GM23338 (cell line): ENCODE measurements at regions not wholly inside any gene's neighbourhood (a gene's known extent, or its start where the extent isn't known, plus 50 kb on each side); places are given as distances from the start of the nearest gene placed in this dataset.

Source experiments
- EZH2 ChIP-seq: fragments of 200-600 bp; sonication (generic); IDR thresholded peaks from one replicate; pipeline ENCODE4 v1.8.0; 2017; ENCODE audit warnings: antibody characterized with exemption, mild to moderate bottlenecking, low read depth; ENCODE audit not compliant: unreplicated experiment
- JUNB ChIP-seq: IDR thresholded peaks from one replicate; pipeline ENCODE4 v1.6.1; 2016; ENCODE audit warnings: antibody characterized with exemption; ENCODE audit not compliant: unreplicated experiment
- POLR2AphosphoS5 ChIP-seq: IDR thresholded peaks from 2 replicates; pipeline ENCODE4 v1.6.1; 2016; ENCODE audit warnings: antibody characterized with exemption, low read depth
- STAT1 ChIP-seq: IDR thresholded peaks from one replicate; pipeline ENCODE4 v1.6.1; 2016; ENCODE audit warnings: antibody characterized with exemption; ENCODE audit not compliant: unreplicated experiment
- ZNF114 ChIP-seq: fragments of 250-450 bp; sonication (Bioruptor Pico); IDR thresholded peaks from 2 replicates; pipeline ENCODE4 v1.5.0; 2020; ENCODE audit warnings: mild to moderate bottlenecking, moderate library complexity
- TF ChIP-seq, protein P1 (sequence below): fragments of 250-450 bp; sonication (Bioruptor Pico); IDR thresholded peaks from 2 replicates; pipeline ENCODE4 v1.5.0; 2020; ENCODE audit warnings: mild to moderate bottlenecking, moderate library complexity
- TF ChIP-seq, protein P2 (sequence below): IDR thresholded peaks from one replicate; pipeline ENCODE4 v1.6.1; 2018; ENCODE audit warnings: antibody characterized with exemption; ENCODE audit not compliant: unreplicated experiment

DNA sequence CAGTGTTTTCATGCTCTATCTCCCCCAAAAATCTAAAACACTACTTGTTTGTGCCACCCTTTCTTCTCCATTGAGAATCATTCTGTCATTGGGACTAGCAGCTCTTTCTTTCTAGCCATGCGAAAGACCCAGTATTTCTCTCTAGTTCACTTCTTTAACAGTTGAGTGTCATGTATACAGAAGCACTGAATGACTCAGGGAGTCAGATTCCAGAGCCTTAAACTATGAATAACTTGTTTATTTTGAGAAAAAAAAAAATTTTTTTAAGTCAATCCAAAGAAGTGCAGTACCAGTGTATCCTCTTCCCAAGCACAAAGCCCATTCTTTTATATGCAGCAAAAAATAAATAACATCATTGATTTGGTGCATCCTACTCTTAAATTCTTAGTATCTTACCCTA is 415.4 kb upstream of the GRAMD2B start (continued):
- TF ChIP-seq, protein P1, sequence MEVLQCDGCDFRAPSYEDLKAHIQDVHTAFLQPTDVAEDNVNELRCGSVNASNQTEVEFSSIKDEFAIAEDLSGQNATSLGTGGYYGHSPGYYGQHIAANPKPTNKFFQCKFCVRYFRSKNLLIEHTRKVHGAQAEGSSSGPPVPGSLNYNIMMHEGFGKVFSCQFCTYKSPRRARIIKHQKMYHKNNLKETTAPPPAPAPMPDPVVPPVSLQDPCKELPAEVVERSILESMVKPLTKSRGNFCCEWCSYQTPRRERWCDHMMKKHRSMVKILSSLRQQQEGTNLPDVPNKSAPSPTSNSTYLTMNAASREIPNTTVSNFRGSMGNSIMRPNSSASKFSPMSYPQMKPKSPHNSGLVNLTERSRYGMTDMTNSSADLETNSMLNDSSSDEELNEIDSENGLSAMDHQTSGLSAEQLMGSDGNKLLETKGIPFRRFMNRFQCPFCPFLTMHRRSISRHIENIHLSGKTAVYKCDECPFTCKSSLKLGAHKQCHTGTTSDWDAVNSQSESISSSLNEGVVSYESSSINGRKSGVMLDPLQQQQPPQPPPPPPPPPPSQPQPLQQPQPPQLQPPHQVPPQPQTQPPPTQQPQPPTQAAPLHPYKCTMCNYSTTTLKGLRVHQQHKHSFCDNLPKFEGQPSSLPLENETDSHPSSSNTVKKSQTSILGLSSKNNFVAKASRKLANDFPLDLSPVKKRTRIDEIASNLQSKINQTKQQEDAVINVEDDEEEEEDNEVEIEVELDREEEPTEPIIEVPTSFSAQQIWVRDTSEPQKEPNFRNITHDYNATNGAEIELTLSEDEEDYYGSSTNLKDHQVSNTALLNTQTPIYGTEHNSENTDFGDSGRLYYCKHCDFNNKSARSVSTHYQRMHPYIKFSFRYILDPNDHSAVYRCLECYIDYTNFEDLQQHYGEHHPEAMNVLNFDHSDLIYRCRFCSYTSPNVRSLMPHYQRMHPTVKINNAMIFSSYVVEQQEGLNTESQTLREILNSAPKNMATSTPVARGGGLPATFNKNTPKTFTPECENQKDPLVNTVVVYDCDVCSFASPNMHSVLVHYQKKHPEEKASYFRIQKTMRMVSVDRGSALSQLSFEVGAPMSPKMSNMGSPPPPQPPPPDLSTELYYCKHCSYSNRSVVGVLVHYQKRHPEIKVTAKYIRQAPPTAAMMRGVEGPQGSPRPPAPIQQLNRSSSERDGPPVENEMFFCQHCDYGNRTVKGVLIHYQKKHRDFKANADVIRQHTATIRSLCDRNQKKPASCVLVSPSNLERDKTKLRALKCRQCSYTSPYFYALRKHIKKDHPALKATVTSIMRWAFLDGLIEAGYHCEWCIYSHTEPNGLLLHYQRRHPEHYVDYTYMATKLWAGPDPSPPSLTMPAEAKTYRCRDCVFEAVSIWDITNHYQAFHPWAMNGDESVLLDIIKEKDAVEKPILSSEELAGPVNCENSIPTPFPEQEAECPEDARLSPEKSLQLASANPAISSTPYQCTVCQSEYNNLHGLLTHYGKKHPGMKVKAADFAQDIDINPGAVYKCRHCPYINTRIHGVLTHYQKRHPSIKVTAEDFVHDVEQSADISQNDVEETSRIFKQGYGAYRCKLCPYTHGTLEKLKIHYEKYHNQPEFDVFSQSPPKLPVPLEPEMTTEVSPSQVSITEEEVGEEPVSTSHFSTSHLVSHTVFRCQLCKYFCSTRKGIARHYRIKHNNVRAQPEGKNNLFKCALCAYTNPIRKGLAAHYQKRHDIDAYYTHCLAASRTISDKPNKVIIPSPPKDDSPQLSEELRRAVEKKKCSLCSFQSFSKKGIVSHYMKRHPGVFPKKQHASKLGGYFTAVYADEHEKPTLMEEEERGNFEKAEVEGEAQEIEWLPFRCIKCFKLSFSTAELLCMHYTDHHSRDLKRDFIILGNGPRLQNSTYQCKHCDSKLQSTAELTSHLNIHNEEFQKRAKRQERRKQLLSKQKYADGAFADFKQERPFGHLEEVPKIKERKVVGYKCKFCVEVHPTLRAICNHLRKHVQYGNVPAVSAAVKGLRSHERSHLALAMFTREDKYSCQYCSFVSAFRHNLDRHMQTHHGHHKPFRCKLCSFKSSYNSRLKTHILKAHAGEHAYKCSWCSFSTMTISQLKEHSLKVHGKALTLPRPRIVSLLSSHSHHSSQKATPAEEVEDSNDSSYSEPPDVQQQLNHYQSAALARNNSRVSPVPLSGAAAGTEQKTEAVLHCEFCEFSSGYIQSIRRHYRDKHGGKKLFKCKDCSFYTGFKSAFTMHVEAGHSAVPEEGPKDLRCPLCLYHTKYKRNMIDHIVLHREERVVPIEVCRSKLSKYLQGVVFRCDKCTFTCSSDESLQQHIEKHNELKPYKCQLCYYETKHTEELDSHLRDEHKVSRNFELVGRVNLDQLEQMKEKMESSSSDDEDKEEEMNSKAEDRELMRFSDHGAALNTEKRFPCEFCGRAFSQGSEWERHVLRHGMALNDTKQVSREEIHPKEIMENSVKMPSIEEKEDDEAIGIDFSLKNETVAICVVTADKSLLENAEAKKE: no peak
- TF ChIP-seq STAT1 (no peak), EZH2 (no peak), ZNF114 (CRISPR knock-in tag) (no peak), JUNB (no peak), POLR2AphosphoS5 (no peak)
- TF ChIP-seq, protein P2, sequence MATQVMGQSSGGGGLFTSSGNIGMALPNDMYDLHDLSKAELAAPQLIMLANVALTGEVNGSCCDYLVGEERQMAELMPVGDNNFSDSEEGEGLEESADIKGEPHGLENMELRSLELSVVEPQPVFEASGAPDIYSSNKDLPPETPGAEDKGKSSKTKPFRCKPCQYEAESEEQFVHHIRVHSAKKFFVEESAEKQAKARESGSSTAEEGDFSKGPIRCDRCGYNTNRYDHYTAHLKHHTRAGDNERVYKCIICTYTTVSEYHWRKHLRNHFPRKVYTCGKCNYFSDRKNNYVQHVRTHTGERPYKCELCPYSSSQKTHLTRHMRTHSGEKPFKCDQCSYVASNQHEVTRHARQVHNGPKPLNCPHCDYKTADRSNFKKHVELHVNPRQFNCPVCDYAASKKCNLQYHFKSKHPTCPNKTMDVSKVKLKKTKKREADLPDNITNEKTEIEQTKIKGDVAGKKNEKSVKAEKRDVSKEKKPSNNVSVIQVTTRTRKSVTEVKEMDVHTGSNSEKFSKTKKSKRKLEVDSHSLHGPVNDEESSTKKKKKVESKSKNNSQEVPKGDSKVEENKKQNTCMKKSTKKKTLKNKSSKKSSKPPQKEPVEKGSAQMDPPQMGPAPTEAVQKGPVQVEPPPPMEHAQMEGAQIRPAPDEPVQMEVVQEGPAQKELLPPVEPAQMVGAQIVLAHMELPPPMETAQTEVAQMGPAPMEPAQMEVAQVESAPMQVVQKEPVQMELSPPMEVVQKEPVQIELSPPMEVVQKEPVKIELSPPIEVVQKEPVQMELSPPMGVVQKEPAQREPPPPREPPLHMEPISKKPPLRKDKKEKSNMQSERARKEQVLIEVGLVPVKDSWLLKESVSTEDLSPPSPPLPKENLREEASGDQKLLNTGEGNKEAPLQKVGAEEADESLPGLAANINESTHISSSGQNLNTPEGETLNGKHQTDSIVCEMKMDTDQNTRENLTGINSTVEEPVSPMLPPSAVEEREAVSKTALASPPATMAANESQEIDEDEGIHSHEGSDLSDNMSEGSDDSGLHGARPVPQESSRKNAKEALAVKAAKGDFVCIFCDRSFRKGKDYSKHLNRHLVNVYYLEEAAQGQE: no peak
